ENCODE measurements at regions not wholly inside any gene's neighbourhood (a gene's known extent, or its start where the extent isn't known, plus 50 kb on each side); places are given as distances from the start of the nearest gene placed in this dataset.

- no peak overlapping the region for H3K4me3 ChIP-seq (ENCODE audit: low read length in 2 of 2)
- no peaks in the 10 kb centered on the region for H3K36me3 ChIP-seq (ENCODE audit: control insufficient read depth in 2 of 2, insufficient read depth in 2 of 2, low read length in 2 of 2)
- no peak overlapping the region for H3K27ac ChIP-seq (ENCODE audit: low read depth in 2 of 2, low read length in 2 of 2)
- no peaks in the 10 kb centered on the region for H3K4me1 ChIP-seq (ENCODE audit: control insufficient read depth in 2 of 2, insufficient read depth in 2 of 2, low read length in 2 of 2)
- H3K27me3 ChIP-seq (ENCODE audit: control insufficient read depth in 2 of 2, insufficient read depth in 2 of 2, low read length in 2 of 2): no peaks in the 10 kb centered on the region
- H3K9ac ChIP-seq (ENCODE audit: low read depth in 1 of 2, low read length in 2 of 2): no peak overlapping the region
- no peaks in the 10 kb centered on the region for H3K9me3 ChIP-seq (ENCODE audit: control insufficient read depth in 2 of 2, low read length in 2 of 2)
Measured at GRCh38 chr5:104443706-104444105, 881.1 kb upstream of the NUDT12 start.

DNA sequence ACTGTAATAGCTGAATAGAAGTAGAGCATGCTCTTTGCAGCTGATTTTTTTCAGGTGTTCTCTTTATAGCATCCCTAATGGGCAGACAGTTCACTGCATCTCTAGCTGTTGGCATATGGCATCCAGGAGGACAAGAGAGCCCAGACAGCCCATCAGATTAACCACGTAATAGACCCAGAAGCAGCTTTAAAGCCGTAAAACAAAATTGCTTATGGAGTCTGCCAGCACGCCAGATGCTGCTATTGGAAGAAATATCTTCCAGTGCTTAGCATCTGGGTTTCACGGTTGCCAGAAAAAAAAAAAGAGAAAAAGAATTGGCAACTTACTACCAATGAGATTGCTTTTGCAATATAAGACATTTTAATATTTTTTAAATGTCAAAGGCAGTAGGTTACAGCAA lies 869.4 kb upstream of the NUDT12 start:
- Histone ChIP-seq H3K36me3 (ENCODE audit: control insufficient read depth in 2 of 2, insufficient read depth in 2 of 2, low read length in 2 of 2) (no peaks in the 10 kb centered on the region), H3K9ac (ENCODE audit: low read depth in 1 of 2, low read length in 2 of 2) (no peak overlapping the region), H3K9me3 (ENCODE audit: control insufficient read depth in 2 of 2, low read length in 2 of 2) (no peaks in the 10 kb centered on the region), H3K27me3 (ENCODE audit: control insufficient read depth in 2 of 2, insufficient read depth in 2 of 2, low read length in 2 of 2) (no peaks in the 10 kb centered on the region), H3K4me1 (ENCODE audit: control insufficient read depth in 2 of 2, insufficient read depth in 2 of 2, low read length in 2 of 2) (no peaks in the 10 kb centered on the region), H3K27ac (ENCODE audit: low read depth in 2 of 2, low read length in 2 of 2) (no peak overlapping the region), H3K4me3 (ENCODE audit: low read length in 2 of 2) (no peak overlapping the region)

GRCh38 chr5:104431002-104431620 lies 868.5 kb upstream of the NUDT12 start:
- H3K36me3 ChIP-seq (ENCODE audit: control insufficient read depth in 2 of 2, insufficient read depth in 2 of 2, low read length in 2 of 2): no peaks in the 10 kb centered on the region

GRCh38 chr5:104429911-104430310 lies 867.3 kb upstream of the NUDT12 start:
- H3K27ac ChIP-seq (ENCODE audit: low read depth in 2 of 2, low read length in 2 of 2): no peak overlapping the region
- no peak overlapping the region for H3K9ac ChIP-seq (ENCODE audit: low read depth in 1 of 2, low read length in 2 of 2)
- H3K4me1 ChIP-seq (ENCODE audit: control insufficient read depth in 2 of 2, insufficient read depth in 2 of 2, low read length in 2 of 2): no peaks in the 10 kb centered on the region
- no peaks in the 10 kb centered on the region for H3K36me3 ChIP-seq (ENCODE audit: control insufficient read depth in 2 of 2, insufficient read depth in 2 of 2, low read length in 2 of 2)
- H3K27me3 ChIP-seq (ENCODE audit: control insufficient read depth in 2 of 2, insufficient read depth in 2 of 2, low read length in 2 of 2): no peaks in the 10 kb centered on the region
- no peak overlapping the region for H3K4me3 ChIP-seq (ENCODE audit: low read length in 2 of 2)
- no peaks in the 10 kb centered on the region for H3K9me3 ChIP-seq (ENCODE audit: control insufficient read depth in 2 of 2, low read length in 2 of 2)

More at GRCh38 chr5:104431002-104431620, 868.5 kb upstream of the NUDT12 start:
- no peaks in the 10 kb centered on the region for H3K9me3 ChIP-seq (ENCODE audit: control insufficient read depth in 2 of 2, low read length in 2 of 2)
- no peaks in the 10 kb centered on the region for H3K4me1 ChIP-seq (ENCODE audit: control insufficient read depth in 2 of 2, insufficient read depth in 2 of 2, low read length in 2 of 2)
- no peak overlapping the region for H3K4me3 ChIP-seq (ENCODE audit: low read length in 2 of 2)
- H3K27ac ChIP-seq (ENCODE audit: low read depth in 2 of 2, low read length in 2 of 2): no peak overlapping the region
- H3K27me3 ChIP-seq (ENCODE audit: control insufficient read depth in 2 of 2, insufficient read depth in 2 of 2, low read length in 2 of 2): no peaks in the 10 kb centered on the region
- H3K9ac ChIP-seq (ENCODE audit: low read depth in 1 of 2, low read length in 2 of 2): no peak overlapping the region

DNA sequence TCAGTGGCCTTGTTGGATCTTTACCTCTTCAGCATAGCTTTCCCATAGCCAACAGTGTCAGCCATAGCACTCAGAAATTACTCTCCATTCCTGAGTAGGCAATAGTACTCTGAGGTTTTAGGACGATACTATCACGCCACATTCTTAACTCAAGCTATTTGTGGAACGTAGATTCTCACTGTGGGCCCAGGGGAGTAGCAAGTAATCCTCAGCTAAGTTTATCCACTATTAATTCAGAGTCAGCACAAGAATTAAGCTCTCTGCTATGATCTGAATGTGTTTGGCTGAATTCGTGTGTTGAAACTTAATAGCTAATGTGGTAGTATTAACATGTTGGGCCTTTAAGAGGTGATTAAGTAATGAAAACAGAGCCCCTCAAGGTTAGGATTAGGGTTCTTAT lies 858.8 kb upstream of the NUDT12 start:
- Histone ChIP-seq H3K36me3 (ENCODE audit: control insufficient read depth in 2 of 2, insufficient read depth in 2 of 2, low read length in 2 of 2) (no peaks in the 10 kb centered on the region), H3K27me3 (ENCODE audit: control insufficient read depth in 2 of 2, insufficient read depth in 2 of 2, low read length in 2 of 2) (no peaks in the 10 kb centered on the region), H3K27ac (ENCODE audit: low read depth in 2 of 2, low read length in 2 of 2) (no peak overlapping the region), H3K4me1 (ENCODE audit: control insufficient read depth in 2 of 2, insufficient read depth in 2 of 2, low read length in 2 of 2) (no peaks in the 10 kb centered on the region), H3K9ac (ENCODE audit: low read depth in 1 of 2, low read length in 2 of 2) (no peak overlapping the region), H3K4me3 (ENCODE audit: low read length in 2 of 2) (no peak overlapping the region), H3K9me3 (ENCODE audit: control insufficient read depth in 2 of 2, low read length in 2 of 2) (no peaks in the 10 kb centered on the region)

- Histone ChIP-seq H3K9ac (ENCODE audit: low read depth in 1 of 2, low read length in 2 of 2) (no peak overlapping the region), H3K27ac (ENCODE audit: low read depth in 2 of 2, low read length in 2 of 2) (no peak overlapping the region), H3K4me1 (ENCODE audit: control insufficient read depth in 2 of 2, insufficient read depth in 2 of 2, low read length in 2 of 2) (no peaks in the 10 kb centered on the region), H3K9me3 (ENCODE audit: control insufficient read depth in 2 of 2, low read length in 2 of 2) (no peaks in the 10 kb centered on the region), H3K36me3 (ENCODE audit: control insufficient read depth in 2 of 2, insufficient read depth in 2 of 2, low read length in 2 of 2) (no peaks in the 10 kb centered on the region), H3K4me3 (ENCODE audit: low read length in 2 of 2) (no peak overlapping the region), H3K27me3 (ENCODE audit: control insufficient read depth in 2 of 2, insufficient read depth in 2 of 2, low read length in 2 of 2) (no peaks in the 10 kb centered on the region)
Measured at GRCh38 chr5:104418056-104418455, 855.5 kb upstream of the NUDT12 start.

GRCh38 chr5:104412649-104413240 lies 850.2 kb upstream of the NUDT12 start:
- Histone ChIP-seq H3K4me1 (ENCODE audit: control insufficient read depth in 2 of 2, insufficient read depth in 2 of 2, low read length in 2 of 2) (peaks cover 0 to 2% of the 10 kb centered on the region in 2 donors), H3K9me3 (ENCODE audit: control insufficient read depth in 2 of 2, low read length in 2 of 2) (no peaks in the 10 kb centered on the region), H3K9ac (ENCODE audit: low read depth in 1 of 2, low read length in 2 of 2) (no peak overlapping the region), H3K36me3 (ENCODE audit: control insufficient read depth in 2 of 2, insufficient read depth in 2 of 2, low read length in 2 of 2) (no peaks in the 10 kb centered on the region), H3K27ac (ENCODE audit: low read depth in 2 of 2, low read length in 2 of 2) (no peak overlapping the region), H3K4me3 (ENCODE audit: low read length in 2 of 2) (no peak overlapping the region), H3K27me3 (ENCODE audit: control insufficient read depth in 2 of 2, insufficient read depth in 2 of 2, low read length in 2 of 2) (no peaks in the 10 kb centered on the region)

DNA sequence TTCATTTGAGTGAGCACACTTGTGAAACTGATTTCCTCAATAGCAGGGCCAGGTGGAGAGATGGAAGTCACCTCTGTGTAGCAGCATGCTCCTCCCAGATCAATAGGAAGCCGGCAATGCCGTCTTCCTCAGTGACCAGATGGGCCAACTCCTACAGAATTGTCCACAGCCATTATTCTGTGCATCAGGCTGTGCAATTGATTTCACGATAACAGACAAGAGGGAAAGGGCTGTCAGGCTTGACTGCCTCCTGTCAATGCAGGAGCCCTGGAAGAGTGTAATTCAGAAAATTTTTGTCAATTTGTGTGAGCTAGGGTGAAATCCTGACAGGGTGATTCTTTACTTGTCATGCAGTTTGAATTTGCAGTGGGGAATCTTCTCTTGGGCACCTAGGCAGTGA lies 838.4 kb upstream of the NUDT12 start:
- no peaks in the 10 kb centered on the region for H3K9me3 ChIP-seq (ENCODE audit: control insufficient read depth in 2 of 2, low read length in 2 of 2)
- H3K36me3 ChIP-seq (ENCODE audit: control insufficient read depth in 2 of 2, insufficient read depth in 2 of 2, low read length in 2 of 2): no peaks in the 10 kb centered on the region
- no peaks in the 10 kb centered on the region for H3K27me3 ChIP-seq (ENCODE audit: control insufficient read depth in 2 of 2, insufficient read depth in 2 of 2, low read length in 2 of 2)
- no peak overlapping the region for H3K27ac ChIP-seq (ENCODE audit: low read depth in 2 of 2, low read length in 2 of 2)
- no peak overlapping the region for H3K4me3 ChIP-seq (ENCODE audit: low read length in 2 of 2)
- H3K9ac ChIP-seq (ENCODE audit: low read depth in 1 of 2, low read length in 2 of 2): no peak overlapping the region
- H3K4me1 ChIP-seq (ENCODE audit: control insufficient read depth in 2 of 2, insufficient read depth in 2 of 2, low read length in 2 of 2): no peaks in the 10 kb centered on the region

GRCh38 chr5:104385906-104386305 lies 823.3 kb upstream of the NUDT12 start:
- no peaks in the 10 kb centered on the region for H3K27me3 ChIP-seq (ENCODE audit: control insufficient read depth in 2 of 2, insufficient read depth in 2 of 2, low read length in 2 of 2)

GRCh38 chr5:104375345-104375744 lies 812.8 kb upstream of the NUDT12 start:
- H3K9me3 ChIP-seq (ENCODE audit: control insufficient read depth in 2 of 2, low read length in 2 of 2): no peaks in the 10 kb centered on the region
- H3K4me1 ChIP-seq (ENCODE audit: control insufficient read depth in 2 of 2, insufficient read depth in 2 of 2, low read length in 2 of 2): no peaks in the 10 kb centered on the region
- H3K27me3 ChIP-seq (ENCODE audit: control insufficient read depth in 2 of 2, insufficient read depth in 2 of 2, low read length in 2 of 2): no peaks in the 10 kb centered on the region
- H3K36me3 ChIP-seq (ENCODE audit: control insufficient read depth in 2 of 2, insufficient read depth in 2 of 2, low read length in 2 of 2): no peaks in the 10 kb centered on the region
- no peak overlapping the region for H3K27ac ChIP-seq (ENCODE audit: low read depth in 2 of 2, low read length in 2 of 2)
- no peak overlapping the region for H3K9ac ChIP-seq (ENCODE audit: low read depth in 1 of 2, low read length in 2 of 2)
- no peak overlapping the region for H3K4me3 ChIP-seq (ENCODE audit: low read length in 2 of 2)

More at GRCh38 chr5:104385906-104386305, 823.3 kb upstream of the NUDT12 start:
- no peaks in the 10 kb centered on the region for H3K36me3 ChIP-seq (ENCODE audit: control insufficient read depth in 2 of 2, insufficient read depth in 2 of 2, low read length in 2 of 2)
- no peak overlapping the region for H3K27ac ChIP-seq (ENCODE audit: low read depth in 2 of 2, low read length in 2 of 2)
- H3K9ac ChIP-seq (ENCODE audit: low read depth in 1 of 2, low read length in 2 of 2): no peak overlapping the region
- H3K4me1 ChIP-seq (ENCODE audit: control insufficient read depth in 2 of 2, insufficient read depth in 2 of 2, low read length in 2 of 2): no peaks in the 10 kb centered on the region
- H3K9me3 ChIP-seq (ENCODE audit: control insufficient read depth in 2 of 2, low read length in 2 of 2): no peaks in the 10 kb centered on the region
- no peak overlapping the region for H3K4me3 ChIP-seq (ENCODE audit: low read length in 2 of 2)
